HCT116 (cell line): ENCODE measurements at regions not wholly inside any gene's neighbourhood (a gene's known extent, or its start where the extent isn't known, plus 50 kb on each side); places are given as distances from the start of the nearest gene placed in this dataset.

Experiments used
- ATAC-seq: fragments of 200-7000 bp; cut with Tn5 transposase; 2 replicates; pipeline ENCODE4 v1.9.1; 2020; ENCODE audit warnings: mild to moderate bottlenecking, moderate library complexity
- BruUV-seq: library from RNA; stranded (reverse); fragments of 400-500 nt; replicated peaks from 2 replicates; lab custom pipeline; 2021; lab: Mats Ljungman, UMichigan
- CTCF ChIA-PET: fragments of 300-600 bp; sonication (Branson Sonifier 250); formaldehyde crosslinking; loops from one replicate; lab custom pipeline; 2021; ENCODE audit warnings: antibody characterized with exemption; lab: Charles Lee
- POLR2A ChIA-PET: fragments of 300-600, 350-600 bp; sonication (Branson Sonifier 250); formaldehyde crosslinking; loops from one replicate; lab custom pipeline; 2021; ENCODE audit warnings: antibody characterized with exemption; lab: Charles Lee
- RAD21 ChIA-PET, 2 experiments: fragments of 300-600 bp; sonication (Branson Sonifier 250); formaldehyde crosslinking; loops; one replicate each; lab custom pipeline; 2023; ENCODE audit warnings: low total read pairs in 2 of 2; ENCODE audit not compliant: uncharacterized antibody in 2 of 2, unreplicated experiment in 2 of 2, low non-redundant PET in 1 of 2; lab: Charles Lee
- DNase-seq: peaks from one replicate; pipeline ENCODE4 v3.0.0-alpha.2; 2010; ENCODE audit warnings: low read depth, low spot score
- H2AFZ ChIP-seq: fragments of 200-600 bp; shearing (Covaris generic), sonication (generic); 2 replicates; pipeline ENCODE4 v1.6.1; 2017; ENCODE audit warnings: low read depth, mixed run types, mixed read lengths, antibody characterized with exemption, low read length; ENCODE audit not compliant: poor library complexity, severe bottlenecking
- H3K27ac ChIP-seq: 2 replicates; pipeline ENCODE4 v1.5.1; 2012; ENCODE audit warnings: low read depth, low read length
- H3K27me3 ChIP-seq: fragments of 200-600 bp; sonication (generic); 2 replicates; pipeline ENCODE4 v1.6.1; 2016; ENCODE audit warnings: mixed run types, low read length, mixed read lengths; ENCODE audit not compliant: insufficient read depth
- H3K36me3 ChIP-seq, 2 experiments: fragments of 200-500 bp in 1 of 2; fragments of 200-600 bp in 1 of 2; sonication (Bioruptor generic) in 1 of 2; sonication (generic) in 1 of 2; 2 replicates each; pipeline versions ENCODE4 v1.5.1 to v1.6.1; 2014 to 2016; ENCODE audit warnings: low read length in 2 of 2, inconsistent platforms in 1 of 2, mixed read lengths in 1 of 2, mixed run types in 1 of 2; ENCODE audit not compliant: insufficient read depth in 2 of 2, control insufficient read depth in 1 of 2
- H3K4me1 ChIP-seq, 2 experiments: fragments of 200-600 bp in 1 of 2; sonication (generic) in 1 of 2; 2 replicates each; pipeline versions ENCODE4 v1.5.1 to v1.6.1; 2012 to 2017; ENCODE audit warnings: low read length in 2 of 2, inconsistent platforms in 1 of 2, mild to moderate bottlenecking in 1 of 2, mixed read lengths in 1 of 2, mixed run types in 1 of 2, moderate library complexity in 1 of 2; ENCODE audit not compliant: insufficient read depth in 2 of 2, control insufficient read depth in 1 of 2
- H3K4me2 ChIP-seq: fragments of 200-600 bp; sonication (generic); 2 replicates; pipeline ENCODE4 v1.6.1; 2017; ENCODE audit warnings: mixed run types, low read length, mixed read lengths
- H3K4me3 ChIP-seq, 2 experiments: fragments of 200-600 bp in 1 of 2; sonication (generic) in 1 of 2; replicated peaks in 1 of 2; 2 replicates each; pipeline ENCODE4 v1.5.1; 2011 to 2016; ENCODE audit warnings: low read length in 2 of 2, control low read depth in 1 of 2, low read depth in 1 of 2, mild to moderate bottlenecking in 1 of 2, mixed read lengths in 1 of 2, mixed run types in 1 of 2
- H3K79me2 ChIP-seq: fragments of 200-600 bp; sonication (generic); 2 replicates; pipeline ENCODE4 v1.6.1; 2017; ENCODE audit warnings: mild to moderate bottlenecking, mixed run types, low read length, moderate library complexity, mixed read lengths; ENCODE audit not compliant: insufficient read depth
- H3K9ac ChIP-seq: fragments of 200-600 bp; sonication (generic); 2 replicates; pipeline ENCODE4 v1.6.1; 2016; ENCODE audit warnings: low read length, mixed read lengths
- H3K9me2 ChIP-seq: fragments of 200-600 bp; sonication (generic), shearing (Covaris generic); 2 replicates; pipeline ENCODE4 v1.6.1; 2017; ENCODE audit warnings: mixed run types, mild to moderate bottlenecking, moderate library complexity; ENCODE audit not compliant: insufficient read depth
- H3K9me3 ChIP-seq, 2 experiments: fragments of 200-500 bp in 1 of 2; fragments of 200-600 bp in 1 of 2; sonication (Bioruptor generic) in 1 of 2; sonication (generic) in 1 of 2; 2 replicates each; pipeline ENCODE4 v1.6.1; 2014 to 2017; ENCODE audit warnings: low read length in 2 of 2, mixed read lengths in 2 of 2, inconsistent platforms in 1 of 2, low read depth in 1 of 2, mild to moderate bottlenecking in 1 of 2, mixed run types in 1 of 2, moderate library complexity in 1 of 2; ENCODE audit not compliant: control insufficient read depth in 1 of 2, insufficient read depth in 1 of 2
- H4K20me1 ChIP-seq: fragments of 200-600 bp; sonication (generic), shearing (Covaris generic); 2 replicates; pipeline ENCODE4 v1.6.1; 2017; ENCODE audit warnings: mixed run types, mild to moderate bottlenecking, moderate library complexity; ENCODE audit not compliant: insufficient read depth
- CBX3 ChIP-seq: IDR thresholded peaks from 2 replicates; pipeline ENCODE4 v1.6.1; 2012; ENCODE audit warnings: low read depth
- EGR1 ChIP-seq: IDR thresholded peaks from 2 replicates; pipeline ENCODE4 v1.6.1; 2012; ENCODE audit warnings: low read depth
- ELF1 ChIP-seq: IDR thresholded peaks from 2 replicates; pipeline ENCODE4 v1.6.1; 2012; ENCODE audit warnings: low read depth, borderline replicate concordance
- EZH2 ChIP-seq: fragments of 200-600 bp; sonication (generic); IDR thresholded peaks from 2 replicates; pipeline ENCODE4 v1.6.1; 2017; ENCODE audit warnings: antibody characterized with exemption, mixed run types
- EZH2phosphoT487 ChIP-seq: fragments of 200-600 bp; IDR thresholded peaks from 2 replicates; pipeline ENCODE4 v1.6.1; 2018; ENCODE audit warnings: antibody characterized with exemption, borderline replicate concordance
- JUND ChIP-seq: IDR thresholded peaks from 2 replicates; pipeline ENCODE4 v1.6.1; 2012
- MAX ChIP-seq: IDR thresholded peaks from 2 replicates; pipeline ENCODE4 v1.6.1; 2012
- POLR2A ChIP-seq: IDR thresholded peaks from 2 replicates; pipeline ENCODE4 v1.7.0; 2011; ENCODE audit warnings: borderline replicate concordance; ENCODE audit not compliant: insufficient read depth, insufficient read length; ENCODE audit errors: extremely low read depth
- POLR2AphosphoS5 ChIP-seq: IDR thresholded peaks from 2 replicates; pipeline ENCODE4 v1.6.1; 2011; ENCODE audit warnings: mild to moderate bottlenecking, low read depth, low read length, moderate library complexity
- RAD21 ChIP-seq: IDR thresholded peaks from 2 replicates; pipeline ENCODE4 v1.6.1; 2012; ENCODE audit warnings: low read depth, mild to moderate bottlenecking
- REST ChIP-seq: IDR thresholded peaks from 2 replicates; pipeline ENCODE4 v1.6.1; 2012; ENCODE audit warnings: low read depth
- SIN3A ChIP-seq: IDR thresholded peaks from 2 replicates; pipeline ENCODE4 v1.6.1; 2012; ENCODE audit warnings: low read depth
- SP1 ChIP-seq: IDR thresholded peaks from 2 replicates; pipeline ENCODE4 v1.6.1; 2012; ENCODE audit warnings: low read depth
- SRF ChIP-seq: IDR thresholded peaks from 2 replicates; pipeline ENCODE4 v1.6.1; 2012; ENCODE audit warnings: low read depth
- TCF7L2 ChIP-seq: IDR thresholded peaks from 2 replicates; pipeline ENCODE4 v1.7.0; 2011; ENCODE audit warnings: borderline replicate concordance, inconsistent platforms; ENCODE audit not compliant: insufficient read depth, insufficient read length; ENCODE audit errors: extremely low read depth
- YY1 ChIP-seq: IDR thresholded peaks from 2 replicates; pipeline ENCODE4 v1.6.1; 2011; ENCODE audit warnings: low read length, low read depth, moderate library complexity, mild to moderate bottlenecking; ENCODE audit not compliant: insufficient replicate concordance; ENCODE audit errors: extremely low read depth
- ZBTB33 ChIP-seq: IDR thresholded peaks from 2 replicates; pipeline ENCODE4 v1.6.1; 2011; ENCODE audit warnings: mild to moderate bottlenecking, low read length, moderate library complexity; ENCODE audit not compliant: insufficient replicate concordance; ENCODE audit errors: extremely low read depth
- intact Hi-C: fragments of 100-400 bp; cut with micrococcal nuclease; formaldehyde crosslinking; loops from 2 replicates; pipeline ENCODE4 v1.10.0; 2022

GRCh38 chr13:76449716-76450115 is 436.5 kb downstream of the KCTD12 start:
- ChIA-PET POLR2A (no interaction called here), CTCF (no interaction called here), RAD21 (no interaction called here)
- H3K36me3 ChIP-seq, result no peaks in the 10 kb centered on the region
- H3K27me3 ChIP-seq, result no peaks in the 10 kb centered on the region
- H3K79me2 ChIP-seq, result no peaks in the 10 kb centered on the region
- H3K4me3 ChIP-seq, result no peak overlapping the region
- intact Hi-C loops, result no loop called here
- H3K9me3 ChIP-seq, result no peaks in the 10 kb centered on the region; a peak in 1 of 4 replicates
- TF ChIP-seq EZH2phosphoT487 (no peak), REST (no peak), CBX3 (no peak), EZH2 (no peak), TCF7L2 (no peak), POLR2AphosphoS5 (no peak), EGR1 (no peak), SP1 (no peak), MAX (no peak), RAD21 (no peak), SIN3A (no peak), ZBTB33 (no peak), JUND (no peak), ELF1 (no peak), SRF (no peak), YY1 (no peak), POLR2A (no peak)
- no peak for DNase-seq
- no peak overlapping the region for H2AFZ ChIP-seq
- H3K9me2 ChIP-seq, result no peaks in the 10 kb centered on the region
- no TSS peak for BruUV-seq
- H3K9ac ChIP-seq, result no peak overlapping the region
- H3K27ac ChIP-seq, result no peak overlapping the region
- no peak for ATAC-seq
- H3K4me1 ChIP-seq, result no peaks in the 10 kb centered on the region
- H4K20me1 ChIP-seq, result no peaks in the 10 kb centered on the region; the same call in 1 of the 2 replicates
- no peak overlapping the region for H3K4me2 ChIP-seq
